Activated T-cell treated with anti-CD3 and anti-CD28 coated beads for 4 hours (primary cell): ENCODE measurements at regions not wholly inside any gene's neighbourhood (a gene's known extent, or its start where the extent isn't known, plus 50 kb on each side); places are given as distances from the start of the nearest gene placed in this dataset.
"Not testable (repeated sequence)": the region's sequence is repeated elsewhere in the genome, so short reads cannot be mapped to it uniquely, and the experiment has no call there.

ENCODE experiments used
- DNase-seq: peaks from one replicate; pipeline ENCODE4 v3.0.0-alpha.2; 2020

GRCh38 chr2:37783545-37783944, 112.1 kb upstream of the CDC42EP3 start:
- DNase-seq: no peak

GRCh38 chr2:37784071-37784758, 112.8 kb upstream of the CDC42EP3 start:
- DNase-seq: no peak

GRCh38 chr2:37784759-37785149, 113.3 kb upstream of the CDC42EP3 start:
- no peak for DNase-seq

- DNase-seq: no peak
These were observed 114.8 kb upstream of the CDC42EP3 start for GRCh38 chr2:37786191-37786698.

- DNase-seq: no peak
These were observed 115.4 kb upstream of the CDC42EP3 start for GRCh38 chr2:37786854-37787253.

GRCh38 chr2:37788602-37789209, 117.3 kb upstream of the CDC42EP3 start:
- no peak for DNase-seq

- DNase-seq: no peak
These were observed 118.6 kb upstream of the CDC42EP3 start for GRCh38 chr2:37790019-37790418.

- no peak for DNase-seq
These were observed 119.0 kb upstream of the CDC42EP3 start for GRCh38 chr2:37790462-37790861.

- DNase-seq: no peak
These were observed 120.9 kb upstream of the CDC42EP3 start for GRCh38 chr2:37792366-37792765.

GRCh38 chr2:37793004-37793403, 121.6 kb upstream of the CDC42EP3 start:
- DNase-seq: no peak

- no peak for DNase-seq
These were observed 123.3 kb upstream of the CDC42EP3 start for GRCh38 chr2:37794717-37795116.

GRCh38 chr2:37795456-37795855, 124.0 kb upstream of the CDC42EP3 start:
- no peak for DNase-seq

- no peak for DNase-seq
These were observed 124.5 kb upstream of the CDC42EP3 start for GRCh38 chr2:37795938-37796337.

- no peak for DNase-seq
These were observed 125.0 kb upstream of the CDC42EP3 start for GRCh38 chr2:37796481-37796880.

- no peak for DNase-seq
These were observed 125.6 kb upstream of the CDC42EP3 start for GRCh38 chr2:37797081-37797480.

- DNase-seq: no peak
These were observed 126.6 kb upstream of the RMDN2 start for GRCh38 chr2:37798315-37799005.

GRCh38 chr2:37800176-37800858, 124.8 kb upstream of the RMDN2 start:
- no peak for DNase-seq

- DNase-seq: no peak
These were observed 122.8 kb upstream of the RMDN2 start for GRCh38 chr2:37802211-37802752.

GRCh38 chr2:37802899-37803379, 122.1 kb upstream of the RMDN2 start:
- DNase-seq: no peak

- DNase-seq: not testable (repeated sequence)
These were observed 119.1 kb upstream of the RMDN2 start for GRCh38 chr2:37806004-37806403.

GRCh38 chr2:37809525-37809924, 115.6 kb upstream of the RMDN2 start:
- no peak for DNase-seq

GRCh38 chr2:37809931-37810570, 115.0 kb upstream of the RMDN2 start:
- DNase-seq: no peak
